KMS-11 (cell line): ENCODE measurements at regions not wholly inside any gene's neighbourhood (a gene's known extent, or its start where the extent isn't known, plus 50 kb on each side); places are given as distances from the start of the nearest gene placed in this dataset.

Source experiments
- H2AFZ ChIP-seq: fragments of 200-600 bp; sonication (generic); 2 replicates; pipeline ENCODE4 v1.6.1; 2016; ENCODE audit warnings: antibody characterized with exemption, mixed run types, low read depth
- H3K27ac ChIP-seq: fragments of 200-600 bp; sonication (generic); 2 replicates; pipeline ENCODE4 v1.6.1; 2016; ENCODE audit warnings: mild to moderate bottlenecking, mixed run types
- H3K27me3 ChIP-seq: fragments of 200-600 bp; sonication (generic); 2 replicates; pipeline ENCODE4 v1.6.1; 2017; ENCODE audit warnings: mild to moderate bottlenecking, low read depth, mixed run types, moderate library complexity; ENCODE audit not compliant: insufficient read depth
- H3K36me3 ChIP-seq: fragments of 200-600 bp; sonication (generic); 2 replicates; pipeline ENCODE4 v1.6.1; 2017; ENCODE audit warnings: mild to moderate bottlenecking, mixed run types; ENCODE audit not compliant: insufficient read depth
- H3K4me1 ChIP-seq: fragments of 200-600 bp; sonication (generic); 2 replicates; pipeline ENCODE4 v1.6.1; 2016; ENCODE audit warnings: mild to moderate bottlenecking, low read depth, mixed run types; ENCODE audit not compliant: poor library complexity, severe bottlenecking
- H3K4me2 ChIP-seq: fragments of 200-600 bp; sonication (generic); 2 replicates; pipeline ENCODE4 v1.7.0; 2016; ENCODE audit warnings: mild to moderate bottlenecking, mixed run types
- H3K4me3 ChIP-seq: fragments of 200-600 bp; sonication (generic); IDR thresholded peaks from 2 replicates; pipeline ENCODE4 v1.6.1; 2017; ENCODE audit warnings: low read depth, low read length, mixed read lengths; ENCODE audit not compliant: insufficient read depth
- H3K79me2 ChIP-seq: fragments of 200-600 bp; sonication (generic); 2 replicates; pipeline ENCODE4 v1.6.1; 2016; ENCODE audit warnings: low read depth, mixed run types; ENCODE audit not compliant: insufficient read depth
- H3K9ac ChIP-seq: fragments of 200-600 bp; sonication (generic); 2 replicates; pipeline ENCODE4 v1.6.1; 2016; ENCODE audit warnings: mild to moderate bottlenecking, mixed run types
- H4K20me1 ChIP-seq: fragments of 200-600 bp; sonication (generic); 2 replicates; pipeline ENCODE4 v1.6.1; 2016; ENCODE audit warnings: mild to moderate bottlenecking, mixed run types; ENCODE audit not compliant: insufficient read depth
- CTCF ChIP-seq: fragments of 200-600 bp; sonication (generic); conservative IDR thresholded peaks from 2 replicates; pipeline ENCODE4 v1.6.1; 2017; ENCODE audit warnings: low read depth, mild to moderate bottlenecking, antibody characterized with exemption, low read length, moderate library complexity, mixed read lengths

DNA sequence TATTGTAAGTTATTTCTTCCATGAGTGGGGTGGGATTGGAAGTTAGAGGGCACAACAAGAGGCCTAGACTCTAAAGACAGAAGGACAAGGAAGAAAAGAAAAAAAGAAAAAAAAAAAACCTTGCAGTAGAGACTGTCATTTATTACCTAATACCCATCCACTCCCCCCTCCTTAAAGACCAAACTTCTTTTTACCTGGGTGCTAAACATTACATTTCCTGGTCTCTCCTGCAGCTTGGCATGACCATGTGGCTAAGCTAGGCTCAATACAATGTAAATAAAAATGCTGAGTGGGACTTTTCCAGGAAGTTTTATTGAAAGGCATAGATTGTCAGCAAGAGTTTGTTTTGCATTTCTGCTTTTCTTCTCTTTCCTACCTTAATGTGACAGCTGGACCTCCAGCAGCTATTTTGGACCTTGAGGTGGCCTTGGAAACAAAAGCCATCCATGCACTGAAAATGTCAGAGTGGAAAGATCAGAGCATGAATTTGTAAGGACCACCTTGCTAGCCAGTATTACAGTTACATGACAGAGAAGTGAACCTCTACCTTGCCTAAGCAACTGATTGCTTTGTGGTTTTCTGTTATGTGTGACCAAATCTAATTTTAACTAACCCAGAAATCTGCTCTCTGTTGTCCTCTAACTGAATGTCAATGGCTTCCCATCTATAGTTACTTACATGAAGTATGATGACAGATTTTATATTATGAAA lies 81.3 kb upstream of the SFMBT2 start:
- H3K79me2 ChIP-seq: no peaks in the 10 kb centered on the region
- H3K27ac ChIP-seq: peak overlapping the region; percentile 94
- peak overlapping the region; percentile 55 for H3K9ac ChIP-seq
- no peak for TF ChIP-seq CTCF
- H4K20me1 ChIP-seq: no peaks in the 10 kb centered on the region
- no peak overlapping the region for H3K4me3 ChIP-seq
- no peaks in the 10 kb centered on the region for H3K36me3 ChIP-seq
- peak overlapping the region; percentile 31 for H2AFZ ChIP-seq
- peaks cover 88% of the 10 kb centered on the region for H3K4me1 ChIP-seq
- no peaks in the 10 kb centered on the region for H3K27me3 ChIP-seq
- H3K4me2 ChIP-seq: peak overlapping the region; percentile 88

GRCh38 chr10:7491230-7491629 lies 80.4 kb upstream of the SFMBT2 start:
- Histone ChIP-seq H3K27ac (peak overlapping the region; percentile 94), H3K27me3 (no peaks in the 10 kb centered on the region), H3K36me3 (no peaks in the 10 kb centered on the region), H3K79me2 (no peaks in the 10 kb centered on the region), H3K9ac (peak overlapping the region; percentile 55), H3K4me2 (peak overlapping the region; percentile 88), H3K4me1 (peaks cover 97% of the 10 kb centered on the region), H3K4me3 (no peak overlapping the region), H2AFZ (peak overlapping the region; percentile 31; the same call in 1 of the 2 replicates), H4K20me1 (no peaks in the 10 kb centered on the region)
- TF ChIP-seq CTCF: no peak

DNA sequence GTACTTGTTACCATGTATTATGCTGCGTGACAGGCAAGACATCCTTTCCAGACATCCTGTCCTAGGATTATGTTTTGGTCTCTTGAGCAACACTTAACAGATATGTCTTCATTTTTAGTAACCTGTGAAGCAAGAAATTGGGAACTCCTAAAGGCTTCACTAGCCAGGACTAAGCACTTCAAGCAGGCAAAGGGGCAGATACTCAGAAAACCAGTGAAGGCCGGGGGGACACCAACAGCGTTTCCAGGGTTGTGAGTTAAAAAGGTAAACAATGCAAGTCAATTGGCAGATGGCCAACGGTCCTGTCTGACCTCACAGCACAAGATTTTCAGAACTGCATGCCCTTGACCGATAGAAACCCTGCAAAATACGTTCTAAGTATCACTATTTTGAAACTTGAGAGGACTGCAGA lies 77.6 kb upstream of the SFMBT2 start:
- peak overlapping the region; percentile 45; the same call in 1 of the 2 replicates for H3K9ac ChIP-seq
- H3K27me3 ChIP-seq: no peaks in the 10 kb centered on the region
- H2AFZ ChIP-seq: peak overlapping the region; percentile 29; the same call in 1 of the 2 replicates
- H3K79me2 ChIP-seq: no peaks in the 10 kb centered on the region
- H3K36me3 ChIP-seq: no peaks in the 10 kb centered on the region
- H3K4me3 ChIP-seq: no peak overlapping the region
- peak overlapping the region; percentile 88 for H3K4me2 ChIP-seq
- H4K20me1 ChIP-seq: no peaks in the 10 kb centered on the region
- no peak for TF ChIP-seq CTCF
- H3K27ac ChIP-seq: peak overlapping the region; percentile 94
- H3K4me1 ChIP-seq: peaks cover 100% of the 10 kb centered on the region

- H3K4me2 ChIP-seq: peak overlapping the region; percentile 88
Measured at GRCh38 chr10:7487528-7487927, 76.7 kb upstream of the SFMBT2 start.

More at GRCh38 chr10:7487528-7487927, 76.7 kb upstream of the SFMBT2 start:
- H3K27me3 ChIP-seq: no peaks in the 10 kb centered on the region
- no peaks in the 10 kb centered on the region for H3K36me3 ChIP-seq
- no peaks in the 10 kb centered on the region for H3K79me2 ChIP-seq
- no peak overlapping the region for H3K9ac ChIP-seq
- H3K27ac ChIP-seq: peak overlapping the region; percentile 94
- H3K4me1 ChIP-seq: peaks cover 100% of the 10 kb centered on the region
- no peak overlapping the region for H3K4me3 ChIP-seq
- TF ChIP-seq CTCF: no peak
- H4K20me1 ChIP-seq: no peaks in the 10 kb centered on the region
- no peak overlapping the region for H2AFZ ChIP-seq
